Stomach (tissue), 4 donors: ENCODE measurements at regions not wholly inside any gene's neighbourhood (a gene's known extent, or its start where the extent isn't known, plus 50 kb on each side); places are given as distances from the start of the nearest gene placed in this dataset.
"Not testable (repeated sequence)": the region's sequence is repeated elsewhere in the genome, so short reads cannot be mapped to it uniquely, and the experiment has no call there.

Source experiments
- CTCF ChIP-seq, 7 experiments: fragments of 450-650 bp in 4 of 7; fragments of 200-600 bp in 3 of 7; sonication (generic) in 3 of 7; IDR thresholded peaks; one replicate each; pipeline ENCODE4 v1.5.1; 2016 to 2019; ENCODE audit warnings: antibody characterized with exemption in 7 of 7, control low read depth in 2 of 7, mild to moderate bottlenecking in 1 of 7
- POLR2AphosphoS5 ChIP-seq, 3 donors: sonication (generic); formaldehyde crosslinking; IDR thresholded peaks; one replicate each; pipeline ENCODE4 v1.6.1; 2016; ENCODE audit warnings: antibody characterized with exemption in 3 of 3

- not testable (repeated sequence) for TF ChIP-seq CTCF, POLR2AphosphoS5 (IDR thresholded peaks at IDR 0.05)
Observed at GRCh38 chr4:8991449-8991848, 119.8 kb upstream of the HMX1 start.
